Superior temporal gyrus (tissue), 1 donor: ENCODE measurements at regions not wholly inside any gene's neighbourhood (a gene's known extent, or its start where the extent isn't known, plus 50 kb on each side); places are given as distances from the start of the nearest gene placed in this dataset.
"Not testable (repeated sequence)": the region's sequence is repeated elsewhere in the genome, so short reads cannot be mapped to it uniquely, and the experiment has no call there.

ENCODE experiments used
- DNase-seq: peaks from one replicate; pipeline ENCODE4 v3.0.0-alpha.2; 2016; ENCODE audit errors: extremely low spot score

- DNase-seq, result peak; percentile 73
Observed at GRCh38 chr4:66929748-66930147, 615.6 kb downstream of the CENPC start.

DNA sequence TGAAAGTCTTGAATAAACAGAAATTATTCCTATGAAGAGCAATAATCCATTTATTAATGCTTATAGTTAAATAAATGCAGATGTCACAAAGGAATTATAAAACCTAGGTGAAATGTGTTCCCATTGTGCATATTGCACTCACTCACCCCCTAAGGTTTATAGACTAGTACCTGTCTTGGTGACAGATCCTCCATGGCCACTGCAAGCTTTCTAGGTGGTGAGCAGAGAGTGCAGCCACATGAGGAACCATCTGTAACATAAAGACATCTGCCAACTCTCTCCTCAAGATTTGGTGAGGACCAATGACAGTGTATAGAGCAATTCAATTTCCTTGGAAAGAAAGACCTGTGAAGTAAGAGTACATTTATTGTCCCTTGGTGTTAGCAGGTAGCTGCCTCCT, 616.4 kb downstream of the CENPC start:
- DNase-seq, result not testable (repeated sequence)

DNA sequence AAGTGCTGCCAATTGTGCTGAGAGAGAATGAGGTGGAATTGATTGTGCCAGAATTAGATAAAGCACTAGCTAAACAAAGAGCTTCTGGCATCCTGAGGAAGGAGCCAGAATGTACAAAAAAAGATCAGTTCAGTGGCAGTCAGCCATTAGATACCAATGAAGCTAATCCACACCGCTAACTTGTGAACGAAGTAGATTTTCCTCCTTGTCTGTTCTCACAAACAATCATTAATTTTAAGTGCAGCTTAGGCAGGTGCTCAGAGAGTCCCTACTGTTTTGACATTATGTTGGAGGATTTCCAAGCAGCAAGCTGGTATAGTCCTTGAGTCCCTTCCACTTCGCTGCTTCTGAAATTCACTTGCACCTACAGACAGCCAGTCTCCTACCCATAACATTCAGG, 617.4 kb downstream of the CENPC start:
- DNase-seq, result peak; percentile 69

- DNase-seq, result no peak
Observed at GRCh38 chr4:66926687-66927086, 618.6 kb downstream of the CENPC start.

DNA sequence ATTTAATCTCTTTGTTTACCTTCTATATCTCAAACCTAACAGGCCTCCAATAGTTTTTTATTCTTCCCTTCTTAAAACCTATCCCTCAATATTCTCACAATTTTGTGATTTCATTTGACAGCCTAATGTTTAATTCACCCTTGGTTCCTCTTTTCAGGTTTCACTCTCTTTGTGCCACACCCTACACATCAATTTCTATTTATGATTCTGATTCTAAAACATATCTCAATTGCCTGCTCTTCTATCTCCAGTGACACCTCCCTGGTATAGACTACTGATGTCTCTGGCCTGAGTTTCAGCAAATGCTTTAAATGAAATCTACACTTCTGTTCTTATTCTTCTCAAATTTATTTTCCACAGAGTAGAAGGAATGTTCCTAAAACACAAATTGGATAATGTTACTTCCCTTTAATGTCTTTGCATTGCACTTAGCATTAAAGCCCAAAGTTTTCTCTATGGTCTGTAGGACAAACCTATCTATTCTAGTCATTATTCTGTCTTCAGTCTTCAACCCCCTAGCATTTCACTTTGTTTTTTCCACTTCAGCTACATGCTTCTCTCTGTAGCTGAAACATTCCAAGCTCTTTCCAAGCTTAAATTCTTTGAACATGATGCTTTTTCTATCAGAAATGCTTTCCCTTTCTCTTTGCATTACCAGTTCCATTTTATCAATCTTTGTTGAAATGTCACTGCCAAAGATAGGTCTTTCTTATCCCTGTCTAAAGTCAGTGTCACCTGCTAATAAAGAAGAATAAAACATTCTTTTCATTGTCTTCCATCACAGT, 622.0 kb downstream of the CENPC start:
- DNase-seq, result no peak

- DNase-seq, result no peak
Observed at GRCh38 chr4:66921433-66921832, 623.9 kb downstream of the CENPC start.

DNA sequence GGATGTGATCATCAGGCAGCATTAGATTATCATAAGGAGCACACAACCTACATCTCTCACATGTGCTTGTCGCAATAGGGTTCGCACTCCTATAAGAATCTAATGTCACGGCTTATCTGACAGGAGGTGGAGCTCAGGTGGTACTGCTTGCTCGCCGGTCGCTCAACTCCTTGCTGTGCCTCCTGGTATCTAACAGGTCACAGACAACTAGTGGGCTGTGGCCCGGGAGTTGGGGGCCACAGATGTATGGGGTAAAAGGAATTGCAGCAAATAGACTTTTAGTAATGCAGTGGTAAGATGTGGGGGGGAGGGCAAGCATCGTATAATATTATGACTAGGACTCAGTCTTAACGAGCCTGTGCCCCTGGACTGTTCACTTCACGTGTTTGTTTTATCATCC, 624.8 kb downstream of the CENPC start:
- no peak for DNase-seq

DNA sequence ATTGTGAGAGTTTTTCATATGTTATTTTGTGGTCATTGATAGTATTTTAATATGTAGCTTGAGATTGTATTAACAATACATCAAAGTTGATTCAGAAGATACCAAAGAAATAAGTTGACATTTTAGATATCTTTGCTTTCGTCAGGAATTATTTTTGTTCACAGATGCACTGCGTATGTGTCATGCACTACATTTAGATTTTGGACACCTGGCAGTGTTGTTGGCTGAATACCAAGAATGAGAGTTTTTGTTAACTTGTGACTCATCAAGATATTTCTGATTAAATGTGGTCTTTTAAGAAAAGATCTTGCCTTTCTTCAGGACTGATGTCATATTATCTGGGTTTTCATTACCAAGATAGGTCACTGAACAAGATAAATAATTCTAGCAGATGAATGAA, 633.4 kb downstream of the CENPC start:
- DNase-seq, result no peak

- DNase-seq, result no peak
Observed at GRCh38 chr4:66906314-66906713, 639.0 kb downstream of the CENPC start.

GRCh38 chr4:66899422-66900065, 645.8 kb downstream of the CENPC start:
- DNase-seq, result no peak

- no peak for DNase-seq
Observed at GRCh38 chr4:66893807-66894206, 651.5 kb downstream of the CENPC start.

- no peak for DNase-seq
Observed at GRCh38 chr4:66887061-66887460, 658.2 kb downstream of the CENPC start.

GRCh38 chr4:66885501-66886165, 659.7 kb downstream of the CENPC start:
- no peak for DNase-seq

DNA sequence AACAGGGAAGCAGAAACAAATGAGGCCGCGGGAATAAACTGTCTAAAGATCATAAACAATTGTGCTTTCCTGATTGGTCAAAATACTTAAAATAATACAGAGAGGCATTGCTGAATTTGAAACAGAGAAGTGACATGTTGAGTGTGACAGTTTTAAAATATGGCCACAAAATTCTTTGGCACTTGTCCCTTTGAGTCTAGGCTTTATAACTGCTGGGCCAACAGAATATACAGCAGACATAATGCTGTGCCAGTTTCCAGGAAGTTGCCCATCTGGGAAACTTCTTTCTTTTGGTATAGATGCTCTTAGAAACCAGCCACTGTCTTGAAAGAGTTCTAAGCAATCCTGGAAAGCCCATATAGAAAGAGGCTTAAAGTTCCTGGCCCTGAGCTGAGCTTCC, 668.4 kb downstream of the CENPC start:
- no peak for DNase-seq

GRCh38 chr4:66872661-66873060, 672.6 kb downstream of the CENPC start:
- DNase-seq, result no peak

- DNase-seq, result no peak
Observed at GRCh38 chr4:66863481-66863880, 681.8 kb downstream of the CENPC start.

- no peak for DNase-seq
Observed at GRCh38 chr4:66855956-66856355, 689.3 kb downstream of the CENPC start.

GRCh38 chr4:66853845-66854244, 691.5 kb downstream of the CENPC start:
- DNase-seq, result no peak

DNA sequence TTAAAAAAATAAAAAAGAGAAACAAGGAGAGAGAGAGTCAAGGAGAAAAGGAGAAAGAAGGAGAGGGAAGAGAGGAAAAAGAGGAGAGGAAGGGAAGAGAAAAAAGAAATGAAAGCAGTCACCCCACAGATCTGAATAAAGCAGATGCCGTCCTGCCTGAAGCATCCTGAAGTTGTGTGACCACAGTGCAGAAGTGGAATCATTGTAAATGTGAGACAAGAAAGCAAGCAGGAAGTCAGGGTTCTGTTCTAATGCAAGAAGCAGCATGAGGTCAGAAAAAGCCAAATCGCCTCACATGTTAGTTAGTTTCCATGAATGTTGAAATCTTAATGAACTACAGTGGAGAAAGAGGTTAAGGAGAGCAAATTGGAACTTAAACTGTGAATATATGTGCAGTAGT, 692.5 kb downstream of the CENPC start:
- DNase-seq, result no peak

GRCh38 chr4:66849596-66849995, 695.7 kb downstream of the CENPC start:
- DNase-seq, result no peak

GRCh38 chr4:66842724-66843088, 702.6 kb downstream of the CENPC start:
- DNase-seq, result no peak

- no peak for DNase-seq
Observed at GRCh38 chr4:66842026-66842723, 703.1 kb downstream of the CENPC start.
